ENCODE measurements at regions not wholly inside any gene's neighbourhood (a gene's known extent, or its start where the extent isn't known, plus 50 kb on each side); places are given as distances from the start of the nearest gene placed in this dataset.
A peak's percentile ranks its signal among the peaks of the same experiment; 100 is the strongest.

GRCh38 chr13:21757763-21758162 lies 86.9 kb downstream of the FGF9 start:
- no peak for FAIRE-seq

DNA sequence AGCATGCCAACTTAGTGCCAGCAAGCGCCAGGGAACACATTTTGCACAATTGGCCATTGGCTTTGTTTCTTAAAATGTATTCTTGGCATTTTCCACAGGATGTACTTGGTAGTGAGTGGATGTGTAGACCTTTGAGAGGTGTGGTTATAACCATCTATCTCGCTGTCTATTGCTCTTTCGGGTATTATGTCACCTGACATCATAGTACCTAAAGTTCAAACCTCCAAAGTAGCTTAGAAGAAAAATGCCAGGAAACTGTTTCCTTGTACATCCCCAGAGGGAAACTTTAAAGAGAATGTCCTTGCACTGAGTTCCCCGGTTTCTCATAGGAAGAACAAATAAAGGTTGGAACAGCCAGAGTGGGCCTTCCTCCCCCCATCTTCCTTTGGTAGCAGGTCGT lies 87.6 kb downstream of the FGF9 start:
- FAIRE-seq: no peak

GRCh38 chr13:21759463-21759862 lies 88.6 kb downstream of the FGF9 start:
- FAIRE-seq: no peak

DNA sequence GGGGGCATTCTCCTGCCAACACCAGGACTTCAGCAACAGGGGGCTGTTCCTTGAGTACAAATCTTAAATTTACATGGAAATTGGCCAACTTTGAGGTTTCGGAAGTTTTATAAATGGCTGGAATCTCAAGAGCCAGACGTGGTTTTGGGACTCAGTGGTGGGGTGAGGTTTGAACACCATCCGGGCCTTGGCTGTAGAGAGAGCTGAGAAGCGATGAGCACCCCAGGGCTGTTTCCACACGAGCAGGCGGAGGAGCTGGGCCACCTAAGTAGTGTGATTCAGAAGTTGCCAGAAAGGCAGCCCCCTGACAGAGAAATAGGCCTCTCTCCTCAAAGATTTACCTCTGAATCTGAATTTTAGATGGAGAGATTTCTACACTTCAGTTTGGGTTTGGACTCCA lies 89.0 kb downstream of the FGF9 start:
- FAIRE-seq: no peak

- no peak for FAIRE-seq
Observed at GRCh38 chr13:21761770-21762169, 90.9 kb downstream of the FGF9 start.

GRCh38 chr13:21762512-21762911 lies 91.6 kb downstream of the FGF9 start:
- no peak for FAIRE-seq

DNA sequence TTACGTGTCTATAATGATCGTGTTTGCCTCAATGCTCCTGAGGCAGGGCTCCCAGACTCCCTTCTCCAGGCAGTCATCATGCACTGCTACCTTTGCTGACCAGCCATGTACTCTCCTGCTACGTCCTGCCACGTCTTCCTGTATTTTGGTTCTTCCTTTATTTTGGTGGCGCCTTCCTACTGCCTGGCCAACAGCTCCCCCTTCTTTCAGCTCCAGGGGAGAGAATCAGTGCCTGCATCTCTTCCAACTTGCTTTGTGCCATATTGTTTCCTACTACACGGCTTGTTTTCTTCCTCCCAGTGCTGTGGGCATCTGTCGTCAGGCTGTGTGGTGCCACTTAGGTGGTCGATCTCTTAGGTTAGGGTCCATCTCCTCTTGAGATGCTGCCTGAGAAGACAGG lies 96.2 kb downstream of the FGF9 start:
- no peak for FAIRE-seq

DNA sequence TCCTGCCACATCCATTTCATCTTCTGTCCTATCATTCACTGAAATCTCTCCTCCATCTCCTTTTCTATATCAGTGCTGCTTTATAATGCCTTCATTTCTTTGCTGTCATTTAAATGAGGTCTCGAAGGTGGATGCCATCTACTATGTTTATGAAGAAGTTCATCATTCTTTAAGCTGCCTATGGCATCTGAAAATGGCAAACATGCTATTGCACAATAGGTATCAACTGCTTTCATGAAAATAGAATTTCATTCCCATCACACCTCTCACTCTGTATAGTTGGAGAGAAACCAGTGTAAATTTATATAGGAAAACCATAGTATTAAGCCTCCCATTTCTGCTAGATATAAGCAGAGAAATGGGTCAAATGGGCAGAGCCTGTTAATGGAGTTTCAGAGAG lies 100.2 kb downstream of the FGF9 start:
- FAIRE-seq: no peak

- no peak for FAIRE-seq
Observed at GRCh38 chr13:21777166-21777565, 106.3 kb downstream of the FGF9 start.

DNA sequence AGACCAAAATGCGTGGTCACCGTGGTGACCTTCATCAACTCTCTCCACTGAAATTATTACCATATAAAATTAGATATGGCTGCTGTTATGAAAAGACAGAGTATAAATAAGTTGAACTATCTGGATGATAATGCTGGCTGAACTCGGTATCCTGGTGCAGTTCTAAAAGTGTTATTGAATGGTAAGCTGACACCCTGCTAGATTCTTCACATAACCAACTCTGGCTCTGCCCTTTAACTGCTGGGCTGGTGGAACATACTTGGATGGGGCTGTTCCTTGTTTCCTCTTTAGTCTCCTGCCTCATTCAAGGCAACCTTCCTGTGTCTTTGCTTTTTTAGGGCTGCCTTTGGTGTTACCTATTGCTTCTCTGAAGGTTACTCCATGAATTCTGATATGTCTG lies 106.9 kb downstream of the FGF9 start:
- FAIRE-seq: no peak

- no peak for FAIRE-seq
Observed at GRCh38 chr13:21782736-21783135, 111.9 kb downstream of the FGF9 start.

DNA sequence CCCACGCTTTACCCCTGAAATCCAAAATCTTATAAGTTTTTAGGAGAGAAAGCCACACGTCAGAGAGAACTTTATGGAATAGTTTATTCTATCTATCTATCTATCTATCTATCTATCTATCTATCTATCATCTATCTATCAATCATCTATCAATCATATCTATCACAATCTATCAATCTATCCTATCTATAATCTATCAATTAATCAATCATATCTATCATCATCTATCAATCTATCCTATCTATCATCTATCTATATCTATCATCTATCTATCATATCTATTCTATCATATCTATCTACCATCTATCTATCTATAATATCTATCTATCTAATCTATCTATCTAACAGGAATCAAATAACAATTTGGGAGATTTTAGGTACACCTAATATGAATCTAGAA lies 115.1 kb downstream of the FGF9 start:
- FAIRE-seq: no peak

DNA sequence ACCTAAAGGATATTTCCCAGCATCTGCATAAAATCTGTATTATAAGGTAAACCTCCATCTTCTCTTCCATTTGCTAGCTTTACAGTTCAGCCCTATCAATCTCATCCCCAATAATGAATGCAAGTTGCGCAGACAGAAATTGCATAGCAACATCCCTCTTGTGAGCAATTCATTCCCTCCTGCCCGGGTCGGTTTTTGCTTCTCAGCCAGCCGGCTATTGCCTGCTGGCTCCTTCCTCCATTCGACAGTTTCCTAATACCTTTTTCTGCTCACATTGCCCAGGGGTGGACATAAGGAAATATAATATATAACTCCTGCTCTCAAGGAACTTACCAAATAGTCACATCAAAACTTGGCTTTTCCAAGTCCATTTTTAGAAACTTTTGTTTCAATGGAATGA lies 125.2 kb downstream of the FGF9 start:
- no peak for FAIRE-seq

DNA sequence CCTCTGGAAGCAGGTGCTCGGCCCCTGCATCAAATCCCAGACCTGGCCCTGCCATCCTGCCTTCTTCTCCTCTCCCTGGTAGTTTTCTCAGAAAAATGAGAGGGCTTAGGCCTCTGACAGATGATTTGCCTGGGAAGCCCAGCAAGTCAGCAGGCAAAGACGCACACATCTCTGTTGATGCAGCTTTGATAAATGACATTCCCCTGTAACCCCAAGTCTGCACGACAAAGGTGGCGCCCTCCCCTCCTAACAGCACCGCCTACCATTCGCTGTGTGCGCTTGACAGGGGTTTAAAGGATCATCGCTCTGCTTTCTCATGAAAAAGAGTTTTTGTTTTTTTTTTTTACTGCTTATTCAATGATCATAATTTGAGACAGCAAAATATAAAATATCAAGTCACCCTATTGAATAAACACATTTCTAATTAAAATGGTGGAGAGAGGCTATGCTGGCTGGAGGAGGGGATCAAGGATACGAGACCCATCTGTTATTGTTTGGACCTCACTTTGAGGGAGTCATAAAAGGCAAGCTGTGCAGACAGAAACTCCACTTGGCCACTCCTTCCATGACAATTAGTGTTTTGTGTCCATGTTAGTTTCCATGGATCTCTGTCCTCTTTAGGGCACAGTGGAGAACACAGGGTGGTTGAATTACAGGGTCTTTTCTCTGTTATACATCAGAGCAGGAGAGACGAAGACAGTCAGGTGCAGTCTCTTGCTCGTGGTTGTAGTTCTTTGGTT lies 126.1 kb downstream of the FGF9 start:
- FAIRE-seq: no peak

- FAIRE-seq: no peak
Observed at GRCh38 chr13:21797736-21798135, 126.9 kb downstream of the FGF9 start.

DNA sequence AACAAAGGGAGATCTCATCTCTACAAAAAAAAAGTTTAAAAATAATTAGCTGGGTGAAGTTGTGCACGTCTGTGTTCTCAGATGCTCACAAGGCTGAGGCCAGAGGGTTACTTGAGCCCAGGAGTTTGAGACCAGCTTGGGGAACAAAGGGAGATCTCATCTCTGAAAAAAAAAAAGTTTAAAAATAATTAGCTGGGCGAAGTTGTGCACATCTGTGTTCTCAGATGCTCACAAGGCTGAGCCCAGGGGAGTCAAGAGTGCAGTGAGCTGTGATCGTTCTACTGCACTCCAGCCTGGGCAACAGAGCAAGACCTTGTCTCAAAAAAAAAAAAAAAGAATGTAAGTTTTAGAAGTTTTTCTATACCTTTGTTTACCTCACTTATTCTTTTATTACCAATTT lies 127.3 kb downstream of the FGF9 start:
- no peak for FAIRE-seq

DNA sequence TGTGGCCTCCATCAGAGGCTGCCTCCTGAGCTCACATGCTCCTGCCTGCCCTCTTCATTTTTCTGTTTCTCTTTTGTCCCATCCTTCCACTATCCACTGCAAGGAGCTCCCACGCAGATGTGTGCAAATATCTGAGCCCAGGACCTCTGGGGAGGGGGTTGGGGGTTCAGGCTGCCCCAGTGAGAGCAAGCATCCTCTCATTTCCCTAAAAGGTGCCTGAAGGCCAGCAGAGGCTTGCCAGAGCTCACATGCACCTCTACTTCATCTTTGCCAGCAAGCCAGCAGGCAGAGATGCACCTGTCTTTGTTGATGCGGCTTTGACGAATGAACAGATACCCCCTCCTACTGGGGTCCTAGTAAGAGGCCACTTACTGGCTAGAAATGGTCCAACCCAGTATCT lies 128.8 kb downstream of the FGF9 start:
- FAIRE-seq: no peak

- no peak for FAIRE-seq
Observed at GRCh38 chr13:21800837-21801616, 130.2 kb downstream of the FGF9 start.

- no peak for FAIRE-seq
Observed at GRCh38 chr13:21805733-21806132, 134.9 kb downstream of the FGF9 start.

DNA sequence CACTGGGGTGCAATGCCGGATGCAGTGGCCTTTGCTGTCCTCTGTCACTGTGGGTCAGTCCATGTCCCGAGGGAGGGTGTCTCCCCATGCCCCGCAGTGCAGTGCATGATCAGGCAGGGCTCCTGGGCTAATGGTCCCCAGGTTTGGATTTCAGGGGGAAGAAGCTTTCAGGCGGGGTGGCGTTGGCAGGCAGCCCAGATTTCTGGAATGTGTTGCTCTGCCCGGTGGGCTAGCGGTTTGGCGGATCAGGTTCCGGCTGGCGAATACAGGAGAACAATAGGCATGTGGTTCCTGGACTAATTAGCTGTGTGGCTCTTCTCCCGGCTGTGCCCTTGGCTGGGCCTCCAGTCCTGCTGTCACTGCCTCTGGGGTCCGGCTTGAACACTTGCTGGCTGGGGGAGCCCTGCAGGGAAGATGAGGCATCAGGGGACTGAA lies 141.3 kb downstream of the FGF9 start:
- no peak for FAIRE-seq

DNA sequence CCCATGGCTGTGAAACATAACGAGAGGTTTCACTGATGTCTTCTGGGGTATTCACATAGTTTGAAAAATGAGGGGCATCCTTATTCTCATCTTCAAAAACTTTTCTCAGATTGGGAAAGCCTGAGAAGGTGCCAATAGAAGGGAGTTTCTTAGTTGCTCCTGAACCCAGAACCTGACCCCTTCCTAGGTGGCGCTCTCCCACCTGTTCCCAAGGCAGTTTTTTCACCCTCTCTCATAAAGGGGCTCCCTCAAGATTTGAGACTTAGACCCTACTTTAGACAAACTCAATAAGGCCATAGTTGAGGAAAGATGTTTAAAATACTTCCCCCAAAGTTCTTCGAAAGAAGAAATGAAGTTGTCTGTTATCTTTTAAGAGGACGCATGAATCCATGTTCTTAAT lies 142.2 kb downstream of the FGF9 start:
- FAIRE-seq: no peak

DNA sequence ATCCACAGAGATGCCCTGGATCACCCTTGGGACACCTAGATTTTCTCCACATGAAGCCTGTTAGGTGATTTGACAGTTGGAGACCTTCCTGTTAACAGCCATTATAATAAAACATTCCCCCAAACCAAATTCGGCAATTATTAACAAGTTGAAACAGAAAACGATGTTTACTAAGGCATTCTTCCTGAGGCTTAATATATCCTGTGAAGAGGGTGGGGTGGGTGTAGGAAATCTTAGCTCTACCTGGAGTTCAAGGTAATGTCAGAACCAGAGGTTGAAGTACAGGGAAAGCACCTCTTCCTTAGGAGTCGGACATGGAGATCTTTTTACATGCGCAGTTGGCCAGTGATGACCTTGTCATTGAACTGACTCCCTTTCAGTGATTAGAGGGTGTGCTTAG lies 143.0 kb downstream of the FGF9 start:
- FAIRE-seq: no peak

- no peak for FAIRE-seq
Observed at GRCh38 chr13:21814604-21815003, 143.7 kb downstream of the FGF9 start.

- FAIRE-seq: no peak
Observed at GRCh38 chr13:21817878-21818277, 147.0 kb downstream of the FGF9 start.

DNA sequence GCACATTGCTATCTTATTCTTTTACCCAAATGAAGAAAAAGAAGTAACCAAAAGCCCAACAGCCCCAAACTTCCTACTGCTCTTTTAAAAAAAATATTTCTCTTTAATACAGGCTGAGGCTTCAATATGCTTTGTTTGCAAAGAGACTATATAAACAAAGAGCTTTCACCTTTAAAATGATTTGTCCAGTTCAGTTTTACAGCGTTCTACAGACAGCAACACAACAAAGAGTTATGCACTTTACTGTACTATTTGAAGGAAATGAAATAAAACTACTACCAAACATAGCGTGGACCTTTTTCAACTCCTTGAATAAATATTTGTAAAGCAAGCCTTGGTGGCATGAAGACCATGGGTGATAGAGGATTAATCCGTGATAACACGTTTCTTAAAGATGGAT lies 151.2 kb downstream of the FGF9 start:
- peak; percentile 5 for FAIRE-seq
